ENCODE measurements at regions not wholly inside any gene's neighbourhood (a gene's known extent, or its start where the extent isn't known, plus 50 kb on each side); places are given as distances from the start of the nearest gene placed in this dataset.

GRCh38 chr14:55929136-55929535 lies 189.1 kb upstream of the PELI2 start:
- no peak for DNase-seq
- Histone ChIP-seq H3K4me1 (no peaks in the 10 kb centered on the region), H3K36me3 (no peaks in the 10 kb centered on the region), H3K27ac (no peak overlapping the region), H3K27me3 (no peaks in the 10 kb centered on the region), H3K9me3 (peaks cover 0 to 8% (median 0%) of the 10 kb centered on the region in 3 donors), H3K4me3 (no peak overlapping the region)
- intact Hi-C loops (cut with DNase I; ENCODE audit: low total_unique reads): no loop called here
- no peak for TF ChIP-seq CTCF (IDR thresholded peaks at IDR 0.05)

GRCh38 chr14:55930016-55930784 lies 188.0 kb upstream of the PELI2 start:
- Histone ChIP-seq H3K36me3 (no peaks in the 10 kb centered on the region), H3K27ac (no peak overlapping the region), H3K9me3 (peaks cover 0 to 10% (median 0%) of the 10 kb centered on the region in 3 donors), H3K4me1 (no peaks in the 10 kb centered on the region), H3K4me3 (no peak overlapping the region), H3K27me3 (no peaks in the 10 kb centered on the region)
- no peak for TF ChIP-seq CTCF (IDR thresholded peaks at IDR 0.05)
- intact Hi-C loops (cut with DNase I; ENCODE audit: low total_unique reads): no loop called here
- no peak for DNase-seq

GRCh38 chr14:55936691-55937090 lies 181.5 kb upstream of the PELI2 start:
- Histone ChIP-seq H3K4me1 (no peaks in the 10 kb centered on the region), H3K4me3 (no peak overlapping the region), H3K9me3 (peaks cover 0 to 10% (median 0%) of the 10 kb centered on the region in 3 donors), H3K27me3 (no peaks in the 10 kb centered on the region), H3K27ac (no peak overlapping the region), H3K36me3 (no peaks in the 10 kb centered on the region)
- TF ChIP-seq CTCF (IDR thresholded peaks at IDR 0.05): no peak
- no peak for DNase-seq
- intact Hi-C loops (cut with DNase I; ENCODE audit: low total_unique reads): no loop called here

GRCh38 chr14:55938249-55938791 lies 179.9 kb upstream of the PELI2 start:
- Histone ChIP-seq H3K4me3 (no peak overlapping the region), H3K4me1 (no peaks in the 10 kb centered on the region), H3K36me3 (no peaks in the 10 kb centered on the region), H3K27ac (no peak overlapping the region), H3K9me3 (peaks cover 0 to 10% (median 0%) of the 10 kb centered on the region in 3 donors), H3K27me3 (no peaks in the 10 kb centered on the region)
- TF ChIP-seq CTCF (IDR thresholded peaks at IDR 0.05): no peak
- DNase-seq: no peak
- intact Hi-C loops (cut with DNase I; ENCODE audit: low total_unique reads): no loop called here

- Histone ChIP-seq H3K4me1 (no peaks in the 10 kb centered on the region), H3K4me3 (no peak overlapping the region), H3K27ac (no peak overlapping the region), H3K27me3 (no peaks in the 10 kb centered on the region), H3K36me3 (no peaks in the 10 kb centered on the region), H3K9me3 (no peaks in the 10 kb centered on the region)
- no peak for TF ChIP-seq CTCF (IDR thresholded peaks at IDR 0.05)
- intact Hi-C loops (cut with DNase I; ENCODE audit: low total_unique reads): no loop called here
- DNase-seq: no peak
These were observed 176.0 kb upstream of the PELI2 start for GRCh38 chr14:55942076-55942654.

All from tibial artery (tissue), 4 donors.